Ecto neural progenitor cell (in vitro differentiated cells): ENCODE measurements at regions not wholly inside any gene's neighbourhood (a gene's known extent, or its start where the extent isn't known, plus 50 kb on each side); places are given as distances from the start of the nearest gene placed in this dataset.

ENCODE experiments used
- DNase-seq: peaks from one replicate; pipeline ENCODE4 v3.0.0-alpha.2; 2018; ENCODE audit warnings: low spot score

- no peak for DNase-seq
These were observed 373.0 kb upstream of the PROK2 start for GRCh38 chr3:72157748-72158638.

DNA sequence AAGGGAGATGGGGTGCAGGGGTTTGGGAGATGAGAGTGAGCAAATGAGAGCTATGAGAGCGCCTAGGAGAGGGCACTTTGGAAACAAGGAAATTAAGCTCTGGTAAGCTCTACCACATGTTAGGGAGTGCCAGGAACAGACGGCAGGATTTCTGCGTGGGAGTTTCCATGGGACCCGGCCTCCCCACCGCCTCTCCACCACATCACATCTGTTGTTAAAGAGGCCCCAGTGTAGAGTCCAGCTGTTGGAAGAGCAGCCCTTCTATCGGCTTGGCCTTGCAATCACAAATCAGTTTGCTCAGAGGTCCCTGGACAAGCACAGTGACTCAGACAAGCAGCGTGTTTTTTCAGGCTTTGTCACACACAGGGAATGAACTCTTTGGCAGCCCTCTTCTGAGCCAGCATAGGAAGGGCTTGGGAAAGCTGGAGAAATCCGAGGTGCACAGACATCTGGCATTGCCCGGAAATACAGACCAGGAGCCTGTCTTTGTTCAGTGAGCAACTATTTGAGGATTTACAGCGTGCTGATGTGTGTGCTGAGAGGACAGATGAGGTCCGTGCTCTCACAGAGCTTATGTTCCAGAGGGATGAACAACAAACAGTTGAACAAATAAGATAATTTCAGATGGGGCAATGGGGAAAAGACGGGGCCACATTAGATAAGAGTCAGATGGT, 370.6 kb upstream of the PROK2 start:
- DNase-seq = no peak

DNA sequence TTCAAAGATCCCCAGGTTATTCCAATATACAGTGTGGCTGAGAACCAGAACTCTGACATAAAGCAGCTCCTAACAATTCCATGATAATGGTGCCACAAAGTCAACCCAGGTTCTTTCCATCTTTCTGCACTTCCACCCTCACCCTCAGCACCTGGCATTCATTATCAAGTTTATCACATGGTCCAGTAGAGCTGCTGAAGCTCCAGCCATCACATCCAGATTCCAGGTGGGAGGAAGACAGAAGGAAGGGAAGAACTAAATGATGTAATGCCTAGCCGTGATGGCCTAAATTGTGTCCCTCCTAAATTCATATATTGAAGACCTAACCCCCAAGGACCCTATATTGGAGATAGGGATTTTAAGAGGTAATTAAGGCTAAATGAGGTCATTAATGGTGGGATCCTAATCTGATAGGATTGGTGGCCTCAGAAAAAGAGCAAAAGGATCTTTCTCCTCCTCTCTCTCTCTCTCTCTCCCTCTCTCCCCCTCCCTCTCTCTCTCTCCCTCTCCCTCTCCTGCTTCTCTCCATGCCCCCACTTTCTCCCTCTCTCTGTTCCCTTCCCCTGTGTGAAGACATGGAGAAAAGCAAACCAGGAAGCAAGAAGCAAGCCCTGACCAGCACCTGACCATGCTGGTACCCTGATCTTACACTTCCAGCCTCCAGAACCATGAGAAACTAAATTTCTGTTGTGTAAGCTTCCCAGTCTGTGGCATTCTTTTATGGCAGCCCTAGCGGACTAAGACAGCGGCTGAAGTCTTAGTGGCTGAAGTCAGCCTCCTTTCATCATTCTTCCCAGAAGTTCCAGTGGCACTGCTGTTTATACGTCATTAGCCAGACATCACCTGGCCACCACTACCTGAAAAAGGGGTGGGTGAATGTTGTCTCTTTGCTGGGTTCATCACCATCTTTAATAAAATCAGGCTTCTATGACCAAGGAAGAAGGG, 369.7 kb upstream of the PROK2 start:
- DNase-seq = no peak

GRCh38 chr3:72153477-72154314, 368.7 kb upstream of the PROK2 start:
- DNase-seq = no peak

DNA sequence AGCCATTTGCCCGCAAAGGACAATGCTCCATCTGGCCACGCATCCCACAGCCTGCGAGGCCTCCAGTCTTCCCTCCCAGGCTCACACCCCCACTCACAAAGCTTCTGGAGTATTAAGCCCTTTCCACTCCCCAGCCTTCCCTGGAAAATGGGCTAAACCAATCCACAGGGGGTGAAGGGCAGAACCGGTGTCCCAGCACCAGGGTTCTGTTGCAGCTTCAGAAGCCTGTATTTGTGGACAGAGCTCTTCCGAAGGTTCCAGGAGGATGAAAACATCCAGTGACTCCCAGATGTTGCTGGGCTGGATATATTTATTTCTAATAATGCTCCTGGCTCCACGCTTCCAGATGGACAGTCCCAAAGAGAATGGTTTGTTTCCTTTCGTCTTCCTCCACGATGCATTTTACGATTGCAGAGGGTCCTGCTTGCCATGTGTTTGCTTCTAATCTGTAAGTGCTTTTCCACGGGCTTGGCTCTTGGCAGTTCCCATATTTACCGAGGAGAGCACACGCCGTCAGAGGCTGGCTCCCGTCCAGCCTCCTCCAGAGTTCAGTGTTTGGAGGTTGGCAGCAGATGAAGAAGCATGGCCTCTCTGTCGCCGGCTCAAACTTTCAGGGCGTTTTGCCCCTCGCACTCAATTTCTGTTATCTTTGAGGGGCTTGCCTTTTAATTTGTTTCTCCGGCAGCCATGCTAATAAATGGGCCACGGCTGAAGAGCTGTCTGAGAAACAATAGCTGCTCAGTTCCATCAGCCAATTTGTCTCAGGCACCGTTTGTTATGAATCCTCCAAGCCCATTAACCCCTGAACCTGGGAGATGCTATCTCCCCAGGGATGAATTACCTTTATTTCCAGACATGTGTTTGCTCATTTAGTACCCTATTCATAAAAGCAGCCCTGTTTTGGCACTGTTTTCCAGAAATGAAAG, 367.9 kb upstream of the PROK2 start:
- no peak for DNase-seq

DNA sequence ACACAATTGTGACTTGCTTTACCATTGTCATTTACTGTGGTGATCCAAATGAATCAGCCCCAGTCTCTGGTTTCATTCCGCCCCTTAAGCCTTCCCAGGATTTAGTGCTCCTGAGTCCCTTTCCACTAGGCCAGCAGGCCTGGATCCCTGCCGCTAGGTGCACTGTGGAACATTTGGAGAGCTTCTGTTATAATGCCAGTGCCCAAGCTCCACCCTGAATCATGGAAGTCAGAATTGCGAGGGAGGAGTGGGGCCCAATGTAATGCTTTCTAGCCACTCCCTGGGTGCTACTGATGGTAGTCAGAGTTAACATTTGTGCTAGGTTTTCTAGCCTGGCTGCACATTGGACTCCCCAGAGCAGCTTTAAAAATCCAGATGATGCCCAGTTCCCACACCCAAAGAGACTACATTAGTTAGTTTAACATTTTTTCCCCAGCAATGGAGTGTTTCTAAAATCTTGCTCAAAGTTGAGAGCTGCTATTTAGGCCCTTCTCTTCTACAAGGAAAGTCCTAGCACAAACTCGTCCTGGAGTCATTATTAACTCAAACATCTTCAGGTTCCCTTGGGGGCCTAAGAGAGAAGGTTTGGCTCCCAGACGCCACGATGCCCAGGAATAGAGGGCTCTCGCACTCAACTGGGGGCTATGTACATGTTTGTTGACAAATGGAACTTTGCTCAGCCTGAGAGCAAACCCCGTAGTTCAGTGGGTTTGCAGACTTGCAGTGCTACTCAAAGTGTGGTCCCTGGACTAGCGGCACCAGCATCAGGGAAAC, 366.7 kb upstream of the PROK2 start:
- DNase-seq = no peak

- no peak for DNase-seq
These were observed 365.9 kb upstream of the PROK2 start for GRCh38 chr3:72150634-72151412.

- no peak for DNase-seq
These were observed 364.8 kb upstream of the PROK2 start for GRCh38 chr3:72149645-72150300.

GRCh38 chr3:72147600-72147999, 362.7 kb upstream of the PROK2 start:
- no peak for DNase-seq

GRCh38 chr3:72145506-72146380, 360.8 kb upstream of the PROK2 start:
- DNase-seq = no peak

GRCh38 chr3:72144773-72145505, 360.0 kb upstream of the PROK2 start:
- DNase-seq = no peak

GRCh38 chr3:72143966-72144717, 359.2 kb upstream of the PROK2 start:
- no peak for DNase-seq

- DNase-seq = no peak
These were observed 358.4 kb upstream of the PROK2 start for GRCh38 chr3:72143322-72143721.

DNA sequence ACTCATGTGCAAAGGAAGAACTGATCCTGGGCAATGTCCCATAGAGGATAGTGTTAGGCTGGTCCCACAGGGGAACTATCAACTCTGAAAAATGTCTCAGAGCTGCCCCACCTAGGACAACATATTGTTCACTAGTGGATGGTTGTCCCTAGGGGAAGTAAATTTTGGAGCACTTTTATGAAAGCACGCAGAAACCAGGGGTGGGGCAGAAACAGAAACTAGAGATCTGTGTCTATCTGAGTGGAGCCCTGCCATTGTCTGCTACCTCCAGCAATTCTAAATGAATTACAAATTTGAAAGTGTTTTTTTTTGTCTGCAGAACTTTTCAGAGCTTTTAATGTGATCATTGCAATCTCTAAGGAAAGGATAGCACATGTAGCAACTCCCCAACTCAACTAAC, 357.1 kb upstream of the PROK2 start:
- DNase-seq = no peak

DNA sequence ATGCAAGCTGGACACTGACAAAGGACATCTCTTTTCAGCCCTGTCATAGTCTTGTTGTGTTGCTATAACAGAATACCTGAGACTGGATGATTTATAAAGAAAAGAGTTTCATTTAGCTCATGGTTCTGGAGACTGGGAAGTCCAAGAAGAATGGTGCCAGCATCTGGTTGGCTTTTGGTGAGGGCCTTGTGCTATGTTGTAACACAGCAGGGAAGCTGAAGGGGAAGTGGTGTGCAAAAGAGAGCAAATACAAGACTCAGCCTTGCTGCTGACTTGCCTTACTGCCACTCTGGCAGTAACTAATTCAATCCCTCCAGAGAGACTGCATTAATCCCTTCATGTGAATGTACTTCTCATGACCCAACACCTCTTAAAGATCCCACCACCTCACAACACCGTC, 356.3 kb upstream of the PROK2 start:
- DNase-seq = no peak

DNA sequence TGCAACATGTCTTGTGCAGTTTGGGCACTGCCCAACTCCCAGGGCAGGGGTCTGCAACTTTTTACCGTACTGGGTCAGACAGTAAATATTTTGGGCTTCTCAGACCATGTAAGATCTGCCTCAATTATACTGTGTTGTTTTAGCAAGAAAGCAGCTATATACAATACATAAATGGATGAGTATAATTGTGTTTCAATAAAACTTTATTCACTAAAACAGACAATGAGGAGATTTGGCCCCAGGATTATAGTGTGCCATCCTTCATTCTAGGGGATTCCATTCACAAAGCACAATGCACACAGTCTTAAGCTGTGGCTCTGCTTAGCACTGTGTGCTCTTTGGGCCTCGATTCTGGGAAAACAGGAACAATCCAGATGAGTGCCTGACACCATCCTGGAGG, 354.4 kb upstream of the PROK2 start:
- no peak for DNase-seq
